AG09309 (cell line): ENCODE measurements at regions not wholly inside any gene's neighbourhood (a gene's known extent, or its start where the extent isn't known, plus 50 kb on each side); places are given as distances from the start of the nearest gene placed in this dataset.
A peak's percentile ranks its signal among the peaks of the same experiment; 100 is the strongest.

Experiments
- DNase-seq: peaks from one replicate; pipeline ENCODE4 v3.0.0-alpha.2; 2010; ENCODE audit warnings: low read depth
- H3K4me3 ChIP-seq: 2 replicates; pipeline ENCODE4 v1.5.1; 2011; ENCODE audit warnings: mild to moderate bottlenecking, low read depth, low read length, moderate library complexity; ENCODE audit not compliant: control insufficient read depth
- TF ChIP-seq, protein P1 (sequence below): IDR thresholded peaks from 2 replicates; pipeline ENCODE4 v1.5.1; 2011; ENCODE audit warnings: mild to moderate bottlenecking, low read depth, low read length, inconsistent platforms; ENCODE audit not compliant: insufficient read depth, control insufficient read depth; ENCODE audit errors: missing control alignments

DNA sequence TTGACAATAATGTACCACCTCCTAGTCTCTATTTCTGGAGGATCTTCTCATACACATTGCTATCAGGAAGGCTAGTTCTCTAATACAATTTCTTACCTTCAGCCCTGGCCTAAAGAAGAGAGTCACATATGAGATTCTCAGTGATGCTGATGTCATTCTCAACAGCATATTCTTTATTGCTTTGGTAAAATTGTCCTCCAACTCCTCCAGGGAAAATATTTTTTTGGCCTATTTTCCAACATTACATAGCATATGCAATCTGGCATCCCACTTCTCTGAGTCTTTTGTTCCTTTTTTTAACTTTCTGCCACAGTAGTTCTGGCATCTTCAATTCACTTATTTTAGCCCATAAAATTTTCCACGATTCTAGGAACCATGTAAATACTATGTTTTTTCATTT, 2363.1 kb downstream of the ARAP2 start:
- no peak overlapping the region for H3K4me3 ChIP-seq
- no peak for DNase-seq
- TF ChIP-seq, protein P1, sequence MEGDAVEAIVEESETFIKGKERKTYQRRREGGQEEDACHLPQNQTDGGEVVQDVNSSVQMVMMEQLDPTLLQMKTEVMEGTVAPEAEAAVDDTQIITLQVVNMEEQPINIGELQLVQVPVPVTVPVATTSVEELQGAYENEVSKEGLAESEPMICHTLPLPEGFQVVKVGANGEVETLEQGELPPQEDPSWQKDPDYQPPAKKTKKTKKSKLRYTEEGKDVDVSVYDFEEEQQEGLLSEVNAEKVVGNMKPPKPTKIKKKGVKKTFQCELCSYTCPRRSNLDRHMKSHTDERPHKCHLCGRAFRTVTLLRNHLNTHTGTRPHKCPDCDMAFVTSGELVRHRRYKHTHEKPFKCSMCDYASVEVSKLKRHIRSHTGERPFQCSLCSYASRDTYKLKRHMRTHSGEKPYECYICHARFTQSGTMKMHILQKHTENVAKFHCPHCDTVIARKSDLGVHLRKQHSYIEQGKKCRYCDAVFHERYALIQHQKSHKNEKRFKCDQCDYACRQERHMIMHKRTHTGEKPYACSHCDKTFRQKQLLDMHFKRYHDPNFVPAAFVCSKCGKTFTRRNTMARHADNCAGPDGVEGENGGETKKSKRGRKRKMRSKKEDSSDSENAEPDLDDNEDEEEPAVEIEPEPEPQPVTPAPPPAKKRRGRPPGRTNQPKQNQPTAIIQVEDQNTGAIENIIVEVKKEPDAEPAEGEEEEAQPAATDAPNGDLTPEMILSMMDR: no peak

DNA sequence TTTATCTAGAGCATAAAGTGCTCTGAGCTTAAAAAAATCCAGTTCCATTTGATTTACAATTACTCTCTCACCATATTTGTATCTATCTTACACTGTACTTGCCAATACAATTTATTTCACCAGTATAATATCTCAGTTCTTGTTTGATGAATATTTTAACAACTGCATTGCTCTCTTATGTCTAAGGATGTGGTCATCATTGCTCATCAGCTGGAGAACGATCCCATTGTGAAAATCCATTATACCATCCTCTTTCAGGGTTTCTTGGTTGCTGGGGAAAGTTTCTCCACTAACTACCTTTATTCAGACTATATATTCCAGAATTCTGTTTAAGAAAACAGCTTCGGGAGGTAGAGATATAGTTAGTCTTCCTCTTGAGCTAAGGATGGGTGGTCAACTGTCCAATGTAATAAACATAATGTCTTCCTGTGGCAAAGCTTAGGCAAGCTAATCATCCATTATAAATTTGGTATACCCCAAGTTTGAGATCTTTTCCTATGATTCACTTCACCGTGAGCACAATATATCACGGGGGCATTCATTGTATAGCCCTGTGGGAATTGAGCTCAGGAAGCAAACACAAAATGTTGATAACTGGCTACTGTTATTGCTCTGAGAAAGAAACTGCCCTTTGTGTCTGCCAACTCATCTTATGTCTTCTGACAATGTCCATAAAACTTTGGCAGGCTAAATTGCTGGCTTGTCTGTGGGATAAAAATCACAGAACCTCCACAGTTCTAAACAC, 2361.9 kb downstream of the ARAP2 start:
- no peak overlapping the region for H3K4me3 ChIP-seq
- TF ChIP-seq, protein P1: no peak
- peak; percentile 7 for DNase-seq

DNA sequence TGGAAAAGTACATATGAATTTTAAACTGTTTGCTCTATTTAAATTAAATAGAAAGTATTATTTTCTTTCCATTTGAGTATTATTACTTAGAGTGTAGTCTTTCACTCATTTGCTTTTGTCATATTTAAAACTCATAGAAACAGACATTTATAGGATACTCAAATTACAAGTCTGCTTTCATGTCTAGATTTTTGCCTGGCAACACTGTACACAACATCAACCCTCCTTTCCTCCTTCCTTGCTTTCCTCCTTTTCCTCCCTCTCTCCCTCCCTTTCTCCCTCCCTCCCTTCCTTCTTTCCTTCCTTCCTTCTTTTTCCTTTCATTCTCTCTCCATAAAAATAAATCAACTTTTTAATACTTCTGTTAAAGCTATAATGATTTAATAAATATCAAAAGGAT, 2361.2 kb downstream of the ARAP2 start:
- H3K4me3 ChIP-seq: no peak overlapping the region
- no peak for DNase-seq

DNA sequence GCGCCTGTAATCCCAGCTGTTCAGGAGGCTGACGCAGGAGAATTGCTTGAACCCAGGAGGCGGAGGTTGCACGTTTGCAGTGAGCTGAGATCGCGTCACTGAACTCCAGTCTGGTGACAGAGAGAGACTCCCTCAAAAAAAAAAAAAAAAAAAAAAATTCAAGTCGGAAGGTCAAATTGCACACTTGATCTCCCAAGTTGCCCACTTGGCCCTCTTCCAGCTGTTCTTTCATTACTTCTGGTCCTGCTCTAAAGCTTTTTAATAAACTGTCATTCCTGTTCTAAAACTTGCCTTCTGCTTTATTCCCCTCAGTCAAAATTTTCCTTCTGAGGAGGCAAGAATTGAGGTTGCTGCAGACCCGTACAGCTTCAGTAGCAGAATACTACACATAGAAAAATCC, 2358.0 kb downstream of the ARAP2 start:
- no peak overlapping the region for H3K4me3 ChIP-seq
- TF ChIP-seq, protein P1: no peak
- DNase-seq: no peak

More for the DNA sequence above, 2361.2 kb downstream of the ARAP2 start:
- TF ChIP-seq, protein P1: no peak

DNA sequence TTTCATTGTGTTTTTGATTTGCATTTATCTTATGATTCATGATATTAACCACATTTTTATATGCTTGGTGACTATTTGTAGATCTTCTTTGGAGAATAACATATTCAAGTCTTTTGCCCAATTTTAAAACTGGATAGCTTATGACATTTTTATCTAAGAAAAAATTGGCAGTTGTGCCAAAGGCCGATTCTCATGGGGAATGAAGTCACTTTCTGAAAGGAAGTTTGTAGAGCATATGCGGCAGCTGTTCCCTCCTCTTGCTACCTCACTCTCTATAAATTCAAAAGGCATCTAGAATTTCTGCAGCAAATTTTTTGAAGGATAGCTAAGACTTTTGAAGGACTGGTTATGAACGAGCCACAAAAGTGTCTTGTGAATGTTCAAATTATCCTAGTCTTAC, 2353.5 kb downstream of the ARAP2 start:
- DNase-seq: no peak
- TF ChIP-seq, protein P1: no peak

DNA sequence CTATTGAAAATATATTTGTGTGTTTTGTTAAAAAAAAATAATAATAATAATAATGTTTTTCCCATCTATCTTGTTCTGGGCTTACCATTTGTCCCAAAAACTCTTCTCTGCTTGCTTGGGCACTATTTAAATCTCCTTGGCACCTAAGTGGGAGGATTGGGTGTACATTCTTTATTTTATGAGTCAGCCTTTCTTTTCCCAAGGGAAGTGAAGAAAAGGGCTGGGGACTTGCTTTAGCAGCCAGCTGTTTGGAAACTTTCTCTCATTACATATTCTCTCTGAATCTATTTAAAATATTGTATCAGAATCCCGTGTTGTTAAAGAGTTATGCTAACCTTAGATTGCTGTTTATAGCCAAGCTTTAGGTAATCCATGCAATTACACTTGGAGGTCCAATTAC, 2332.4 kb downstream of the ARAP2 start:
- no peak overlapping the region for H3K4me3 ChIP-seq
- DNase-seq: no peak
- TF ChIP-seq, protein P1: no peak

More for the DNA sequence above, 2353.5 kb downstream of the ARAP2 start:
- H3K4me3 ChIP-seq: no peak overlapping the region
